ENCODE measurements at regions not wholly inside any gene's neighbourhood (a gene's known extent, or its start where the extent isn't known, plus 50 kb on each side); places are given as distances from the start of the nearest gene placed in this dataset.
A peak's percentile ranks its signal among the peaks of the same experiment; 100 is the strongest.

- Histone ChIP-seq H3K4me3 (ENCODE audit: low read depth, low read length) (no peak overlapping the region), H3K27me3 (no peaks in the 10 kb centered on the region), H3K9me3 (peaks cover 5% of the 10 kb centered on the region; the same call in 1 of the 2 replicates), H3K4me1 (no peaks in the 10 kb centered on the region), H3K36me3 (no peaks in the 10 kb centered on the region)
- no peak for DNase-seq
- TF ChIP-seq CTCF (IDR thresholded peaks at IDR 0.05; ENCODE audit: low read depth, low read length), result no peak
Observed at GRCh38 chr16:64174327-64174726, 947.5 kb downstream of the CDH11 start.

- H3K9me3 ChIP-seq, result no peaks in the 10 kb centered on the region
- no peaks in the 10 kb centered on the region for H3K36me3 ChIP-seq
- peaks cover 4% of the 10 kb centered on the region for H3K4me1 ChIP-seq
- H3K4me3 ChIP-seq (ENCODE audit: low read depth, low read length), result no peak overlapping the region
- TF ChIP-seq CTCF (IDR thresholded peaks at IDR 0.05; ENCODE audit: low read depth, low read length), result no peak
- H3K27me3 ChIP-seq, result no peaks in the 10 kb centered on the region
- no peak for DNase-seq
Observed at GRCh38 chr16:64172652-64173051, 949.2 kb downstream of the CDH11 start.

GRCh38 chr16:64172226-64172625 lies 949.6 kb downstream of the CDH11 start:
- peaks cover 4% of the 10 kb centered on the region for H3K4me1 ChIP-seq
- no peaks in the 10 kb centered on the region for H3K36me3 ChIP-seq
- H3K4me3 ChIP-seq (ENCODE audit: low read depth, low read length), result no peak overlapping the region
- no peak for DNase-seq
- no peaks in the 10 kb centered on the region for H3K27me3 ChIP-seq
- H3K9me3 ChIP-seq, result no peaks in the 10 kb centered on the region
- TF ChIP-seq CTCF (IDR thresholded peaks at IDR 0.05; ENCODE audit: low read depth, low read length), result no peak

GRCh38 chr16:64171632-64172031 lies 950.2 kb downstream of the CDH11 start:
- DNase-seq, result no peak
- Histone ChIP-seq H3K9me3 (no peaks in the 10 kb centered on the region), H3K27me3 (no peaks in the 10 kb centered on the region), H3K4me3 (ENCODE audit: low read depth, low read length) (no peak overlapping the region), H3K36me3 (no peaks in the 10 kb centered on the region), H3K4me1 (peaks cover 4% of the 10 kb centered on the region)
- no peak for TF ChIP-seq CTCF (IDR thresholded peaks at IDR 0.05; ENCODE audit: low read depth, low read length)

- Histone ChIP-seq H3K36me3 (no peaks in the 10 kb centered on the region), H3K4me3 (ENCODE audit: low read depth, low read length) (peak overlapping the region; percentile 37), H3K9me3 (no peaks in the 10 kb centered on the region), H3K27me3 (no peaks in the 10 kb centered on the region), H3K4me1 (peaks cover 4% of the 10 kb centered on the region)
- no peak for TF ChIP-seq CTCF (IDR thresholded peaks at IDR 0.05; ENCODE audit: low read depth, low read length)
- DNase-seq, result no peak
Observed at GRCh38 chr16:64168371-64168770, 953.5 kb downstream of the CDH11 start.

- peaks cover 4% of the 10 kb centered on the region for H3K4me1 ChIP-seq
- no peak for TF ChIP-seq CTCF (IDR thresholded peaks at IDR 0.05; ENCODE audit: low read depth, low read length)
- H3K9me3 ChIP-seq, result no peaks in the 10 kb centered on the region
- H3K36me3 ChIP-seq, result no peaks in the 10 kb centered on the region
- DNase-seq, result peak; percentile 24
- H3K4me3 ChIP-seq (ENCODE audit: low read depth, low read length), result peak overlapping the region; percentile 37
- no peaks in the 10 kb centered on the region for H3K27me3 ChIP-seq
Observed at GRCh38 chr16:64167936-64168335, 953.9 kb downstream of the CDH11 start.
